HL-60 (cell line): ENCODE measurements at regions not wholly inside any gene's neighbourhood (a gene's known extent, or its start where the extent isn't known, plus 50 kb on each side); places are given as distances from the start of the nearest gene placed in this dataset.

Experiments
- DNase-seq, 2 experiments: peaks; one replicate each; pipeline ENCODE4 v3.0.0-alpha.2; 2010 to 2020; ENCODE audit warnings: low read depth in 1 of 2, low spot score in 1 of 2
- H3K27ac ChIP-seq: fragments of 250-450 bp; sonication (Bioruptor Pico); replicated peaks from 2 replicates; pipeline ENCODE4 v1.5.1; 2020; ENCODE audit warnings: mild to moderate bottlenecking, moderate library complexity
- H3K27me3 ChIP-seq: fragments of 250-450 bp; sonication (Bioruptor Pico); 2 replicates; pipeline ENCODE4 v1.5.1; 2021; ENCODE audit warnings: mild to moderate bottlenecking, moderate library complexity; ENCODE audit not compliant: insufficient read depth, poor library complexity, severe bottlenecking
- H3K4me3 ChIP-seq: replicated peaks from 2 replicates; pipeline ENCODE4 v1.5.1; 2011; ENCODE audit warnings: mild to moderate bottlenecking, control low read depth, low read length; ENCODE audit not compliant: insufficient read depth
- CTCF ChIP-seq: IDR thresholded peaks from one replicate; pipeline ENCODE4 v1.5.1; 2011; ENCODE audit warnings: low read length, control low read depth, inconsistent platforms; ENCODE audit not compliant: insufficient read depth
- GABPA ChIP-seq: IDR thresholded peaks from 2 replicates; pipeline ENCODE4 v1.6.1; 2012; ENCODE audit warnings: low read depth
- POLR2AphosphoS5 ChIP-seq: IDR thresholded peaks from 2 replicates; pipeline ENCODE4 v1.6.1; 2012; ENCODE audit warnings: low read depth
- REST ChIP-seq: IDR thresholded peaks from 2 replicates; pipeline ENCODE4 v1.6.1; 2012; ENCODE audit warnings: low read depth; ENCODE audit not compliant: insufficient replicate concordance
- SPI1 ChIP-seq: IDR thresholded peaks from 2 replicates; pipeline ENCODE4 v1.6.1; 2012; ENCODE audit warnings: low read depth, mild to moderate bottlenecking, borderline replicate concordance

GRCh38 chr18:78805840-78806239 is 173.8 kb upstream of the SALL3 start:
- peak; percentile 49 to 57 for DNase-seq
- no peak overlapping the region for H3K27ac ChIP-seq
- no peaks in the 10 kb centered on the region for H3K27me3 ChIP-seq
- no peak for TF ChIP-seq REST
- TF ChIP-seq POLR2AphosphoS5, result no peak
- TF ChIP-seq SPI1, result peak; percentile 81
- TF ChIP-seq GABPA, result no peak
- TF ChIP-seq CTCF, result no peak
- no peak overlapping the region for H3K4me3 ChIP-seq

GRCh38 chr18:78807668-78808067 is 171.9 kb upstream of the SALL3 start:
- TF ChIP-seq POLR2AphosphoS5 (no peak), GABPA (no peak), CTCF (no peak), REST (no peak)
- Histone ChIP-seq H3K27ac (no peak overlapping the region), H3K27me3 (no peaks in the 10 kb centered on the region), H3K4me3 (no peak overlapping the region)
- peak in 1 of 2 experiments; percentile 11 for DNase-seq

- DNase-seq, result no peak
- H3K27me3 ChIP-seq, result peaks cover 5% of the 10 kb centered on the region
- H3K4me3 ChIP-seq, result no peak overlapping the region
Observed at GRCh38 chr18:78809845-78810244, 169.8 kb upstream of the SALL3 start.

More at GRCh38 chr18:78809845-78810244, 169.8 kb upstream of the SALL3 start:
- TF ChIP-seq GABPA (no peak), CTCF (no peak), REST (no peak), POLR2AphosphoS5 (no peak), SPI1 (no peak)
- no peak overlapping the region for H3K27ac ChIP-seq
